DND-41 (cell line): ENCODE measurements at regions not wholly inside any gene's neighbourhood (a gene's known extent, or its start where the extent isn't known, plus 50 kb on each side); places are given as distances from the start of the nearest gene placed in this dataset.

ENCODE experiments used
- ATAC-seq: fragments of 200-7000 bp; cut with Tn5 transposase; 3 replicates; pipeline ENCODE4 v1.9.1; 2021; ENCODE audit warnings: low read depth; ENCODE audit not compliant: insufficient read depth
- DNase-seq: peaks from one replicate; pipeline ENCODE4 v3.0.0-alpha.2; 2020
- H2AFZ ChIP-seq: 2 replicates; pipeline ENCODE4 v1.6.0; 2012; ENCODE audit warnings: low read depth, low read length
- H3K27ac ChIP-seq: 2 replicates; pipeline ENCODE4 v1.5.1; 2012; ENCODE audit warnings: low read length, inconsistent platforms
- H3K27me3 ChIP-seq: fragments of 200-600 bp; sonication (generic); 2 replicates; pipeline ENCODE4 v1.6.0; 2012; ENCODE audit warnings: low read length, mild to moderate bottlenecking, inconsistent platforms; ENCODE audit not compliant: insufficient read depth, poor library complexity
- H3K36me3 ChIP-seq: 2 replicates; pipeline ENCODE4 v1.5.1; 2012; ENCODE audit warnings: low read length, inconsistent platforms; ENCODE audit not compliant: insufficient read depth
- H3K4me1 ChIP-seq: 2 replicates; pipeline ENCODE4 v1.5.1; 2012; ENCODE audit warnings: mild to moderate bottlenecking, low read length; ENCODE audit not compliant: insufficient read depth
- H3K4me2 ChIP-seq: 2 replicates; pipeline ENCODE4 v1.6.0; 2012; ENCODE audit warnings: mild to moderate bottlenecking, moderate library complexity, low read length, inconsistent platforms; ENCODE audit not compliant: insufficient read depth
- H3K4me3 ChIP-seq, 2 experiments: fragments of 200-600 bp in 1 of 2; shearing (Covaris generic) in 1 of 2; 2 replicates each; pipeline ENCODE4 v1.5.1; 2012 to 2016; ENCODE audit warnings: inconsistent platforms in 2 of 2, low read length in 2 of 2, mild to moderate bottlenecking in 2 of 2, low read depth in 1 of 2, moderate library complexity in 1 of 2
- H3K79me2 ChIP-seq: 2 replicates; pipeline ENCODE4 v1.6.0; 2012; ENCODE audit warnings: low read length, inconsistent platforms; ENCODE audit not compliant: insufficient read depth
- H3K9ac ChIP-seq: 2 replicates; pipeline ENCODE4 v1.6.0; 2012; ENCODE audit warnings: low read depth, mild to moderate bottlenecking, inconsistent platforms, low read length, moderate library complexity
- H3K9me3 ChIP-seq: 2 replicates; pipeline ENCODE4 v1.5.1; 2012; ENCODE audit warnings: low read length, moderate library complexity, mild to moderate bottlenecking, inconsistent platforms; ENCODE audit not compliant: insufficient read depth, severe bottlenecking
- H4K20me1 ChIP-seq: 2 replicates; pipeline ENCODE4 v1.6.0; 2012; ENCODE audit warnings: low read length; ENCODE audit not compliant: insufficient read depth
- EZH2 ChIP-seq: IDR thresholded peaks from 3 replicates; pipeline ENCODE4 v1.6.1; 2012; ENCODE audit warnings: borderline replicate concordance, low read depth, mild to moderate bottlenecking, moderate library complexity, low read length, inconsistent platforms; ENCODE audit not compliant: severe bottlenecking
- TF ChIP-seq, protein P1 (sequence below): IDR thresholded peaks from 2 replicates; pipeline ENCODE4 v1.5.1; 2012; ENCODE audit warnings: borderline replicate concordance, low read length, moderate library complexity, mild to moderate bottlenecking; ENCODE audit not compliant: poor library complexity, severe bottlenecking; ENCODE audit errors: extremely low read depth

DNA sequence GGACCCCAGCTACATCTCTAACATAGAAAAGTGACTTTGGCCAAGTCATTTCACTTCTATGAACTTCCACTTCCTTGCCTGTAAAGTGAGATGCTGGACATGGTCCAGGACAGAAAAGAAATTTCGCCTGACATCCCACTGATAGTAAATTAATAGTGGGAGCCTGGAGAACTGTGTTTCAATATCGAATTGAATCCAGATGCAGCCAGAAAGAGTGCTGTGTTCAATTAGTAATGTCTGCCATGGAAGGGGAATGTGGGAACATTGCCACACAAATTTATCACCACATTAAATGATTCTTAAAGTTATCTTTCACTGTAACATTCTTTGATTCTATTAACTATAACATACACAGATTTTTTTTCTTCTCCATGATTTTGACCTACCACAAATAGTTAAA is 255.0 kb downstream of the HACE1 start:
- no peak overlapping the region for H3K4me3 ChIP-seq
- H3K36me3 ChIP-seq: no peaks in the 10 kb centered on the region
- no peaks in the 10 kb centered on the region for H3K27me3 ChIP-seq
- no peaks in the 10 kb centered on the region for H3K9me3 ChIP-seq
- H3K4me1 ChIP-seq: 0 out of 2 replicates have a peak, but pooled peaks cover 3% of the 10 kb centered on the region
- TF ChIP-seq, protein P1, sequence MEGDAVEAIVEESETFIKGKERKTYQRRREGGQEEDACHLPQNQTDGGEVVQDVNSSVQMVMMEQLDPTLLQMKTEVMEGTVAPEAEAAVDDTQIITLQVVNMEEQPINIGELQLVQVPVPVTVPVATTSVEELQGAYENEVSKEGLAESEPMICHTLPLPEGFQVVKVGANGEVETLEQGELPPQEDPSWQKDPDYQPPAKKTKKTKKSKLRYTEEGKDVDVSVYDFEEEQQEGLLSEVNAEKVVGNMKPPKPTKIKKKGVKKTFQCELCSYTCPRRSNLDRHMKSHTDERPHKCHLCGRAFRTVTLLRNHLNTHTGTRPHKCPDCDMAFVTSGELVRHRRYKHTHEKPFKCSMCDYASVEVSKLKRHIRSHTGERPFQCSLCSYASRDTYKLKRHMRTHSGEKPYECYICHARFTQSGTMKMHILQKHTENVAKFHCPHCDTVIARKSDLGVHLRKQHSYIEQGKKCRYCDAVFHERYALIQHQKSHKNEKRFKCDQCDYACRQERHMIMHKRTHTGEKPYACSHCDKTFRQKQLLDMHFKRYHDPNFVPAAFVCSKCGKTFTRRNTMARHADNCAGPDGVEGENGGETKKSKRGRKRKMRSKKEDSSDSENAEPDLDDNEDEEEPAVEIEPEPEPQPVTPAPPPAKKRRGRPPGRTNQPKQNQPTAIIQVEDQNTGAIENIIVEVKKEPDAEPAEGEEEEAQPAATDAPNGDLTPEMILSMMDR: no peak
- no peak for TF ChIP-seq EZH2
- no peak overlapping the region for H2AFZ ChIP-seq
- no peak overlapping the region for H3K27ac ChIP-seq
- no peak overlapping the region for H3K4me2 ChIP-seq
- no peaks in the 10 kb centered on the region for H4K20me1 ChIP-seq
- no peak for ATAC-seq
- no peak for DNase-seq
- H3K9ac ChIP-seq: no peak overlapping the region
- H3K79me2 ChIP-seq: no peaks in the 10 kb centered on the region

- Histone ChIP-seq H3K4me1 (0 out of 2 replicates have a peak, but pooled peaks cover 3% of the 10 kb centered on the region), H3K79me2 (no peaks in the 10 kb centered on the region), H3K36me3 (no peaks in the 10 kb centered on the region), H3K27ac (no peak overlapping the region), H3K27me3 (no peaks in the 10 kb centered on the region), H3K9me3 (no peaks in the 10 kb centered on the region), H2AFZ (no peak overlapping the region), H3K4me3 (no peak overlapping the region), H3K4me2 (no peak overlapping the region), H4K20me1 (no peaks in the 10 kb centered on the region), H3K9ac (no peak overlapping the region)
- TF ChIP-seq EZH2: no peak
- TF ChIP-seq, protein P1: no peak
- ATAC-seq: peak; percentile 49; the same call in 2 of the 3 replicates
- no peak for DNase-seq
These were observed 256.5 kb downstream of the HACE1 start for GRCh38 chr6:104603108-104603745.

DNA sequence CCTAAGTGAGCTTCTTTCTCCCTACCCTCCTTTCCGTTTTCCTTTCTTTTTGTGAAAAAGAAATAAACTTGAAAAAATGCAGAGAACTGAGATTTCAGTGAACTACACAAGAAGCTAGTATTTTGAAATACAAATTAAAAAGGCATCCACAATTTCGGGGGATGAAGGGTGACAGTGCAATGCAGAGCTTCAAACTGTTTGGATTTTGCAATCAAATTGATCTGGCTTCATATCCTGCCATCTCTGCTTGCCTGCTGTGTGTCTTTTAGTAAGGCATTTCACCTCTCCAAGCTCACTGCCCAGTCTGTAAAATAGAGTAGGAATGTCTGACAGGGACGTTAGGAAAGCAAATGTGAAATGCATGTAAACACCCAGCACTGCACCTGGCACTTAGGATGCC is 258.0 kb downstream of the HACE1 start:
- no peaks in the 10 kb centered on the region for H3K36me3 ChIP-seq
- H3K27me3 ChIP-seq: no peaks in the 10 kb centered on the region
- no peak overlapping the region for H2AFZ ChIP-seq
- H3K9ac ChIP-seq: no peak overlapping the region
- H3K4me3 ChIP-seq: no peak overlapping the region
- H3K27ac ChIP-seq: no peak overlapping the region
- H4K20me1 ChIP-seq: no peaks in the 10 kb centered on the region
- no peaks in the 10 kb centered on the region for H3K9me3 ChIP-seq
- H3K79me2 ChIP-seq: no peaks in the 10 kb centered on the region
- ATAC-seq: no peak
- 0 out of 2 replicates have a peak, but pooled peaks cover 3% of the 10 kb centered on the region for H3K4me1 ChIP-seq
- DNase-seq: no peak
- H3K4me2 ChIP-seq: no peak overlapping the region
- TF ChIP-seq EZH2: no peak
- TF ChIP-seq, protein P1: no peak
